GM18870 (cell line): ENCODE measurements at regions not wholly inside any gene's neighbourhood (a gene's known extent, or its start where the extent isn't known, plus 50 kb on each side); places are given as distances from the start of the nearest gene placed in this dataset.

Experiments
- ATAC-seq: cut with Tn5 transposase; IDR thresholded peaks from one replicate; pipeline ENCODE4 v1.9.1; 2021; ENCODE audit warnings: moderate library complexity; ENCODE audit not compliant: unreplicated experiment

DNA sequence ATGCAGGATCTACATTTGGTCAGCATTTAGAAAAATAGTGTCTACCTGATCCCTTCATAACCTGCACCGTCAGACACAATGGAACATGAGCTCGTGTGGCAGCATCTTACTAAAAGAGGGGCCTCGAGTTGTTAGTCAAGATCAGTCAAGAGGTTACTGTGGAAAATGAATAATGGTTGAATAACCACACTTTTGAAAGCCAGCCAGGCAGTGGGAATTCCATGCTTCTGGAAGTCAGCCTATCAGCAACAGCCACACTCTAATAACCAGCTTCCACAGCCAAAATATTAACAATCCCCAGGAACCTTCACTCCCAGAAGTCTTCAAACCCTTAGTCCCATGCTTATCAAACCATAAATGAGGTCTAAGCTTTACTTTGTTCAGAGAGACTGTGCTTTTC lies 234.3 kb downstream of the HS3ST1 start:
- no peak for ATAC-seq

DNA sequence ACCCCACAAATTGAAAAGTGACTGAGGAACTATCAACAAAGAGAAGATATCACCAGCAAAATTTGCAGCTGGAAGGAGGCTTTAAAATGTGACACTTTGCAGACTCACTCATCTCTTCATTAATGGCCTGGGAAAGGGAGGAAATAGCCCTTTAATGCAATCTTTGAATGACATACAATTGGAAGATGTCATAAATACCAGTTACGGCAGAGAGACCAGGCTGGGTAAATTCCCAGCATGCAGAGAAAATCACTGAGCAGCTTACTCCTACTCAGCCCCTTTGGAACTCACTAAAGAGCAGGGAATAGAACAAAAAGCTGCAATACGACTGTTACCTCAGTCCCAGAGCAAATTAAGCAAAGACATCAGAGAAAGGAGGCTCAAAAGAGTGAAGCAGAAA lies 238.9 kb downstream of the HS3ST1 start:
- no peak for ATAC-seq

DNA sequence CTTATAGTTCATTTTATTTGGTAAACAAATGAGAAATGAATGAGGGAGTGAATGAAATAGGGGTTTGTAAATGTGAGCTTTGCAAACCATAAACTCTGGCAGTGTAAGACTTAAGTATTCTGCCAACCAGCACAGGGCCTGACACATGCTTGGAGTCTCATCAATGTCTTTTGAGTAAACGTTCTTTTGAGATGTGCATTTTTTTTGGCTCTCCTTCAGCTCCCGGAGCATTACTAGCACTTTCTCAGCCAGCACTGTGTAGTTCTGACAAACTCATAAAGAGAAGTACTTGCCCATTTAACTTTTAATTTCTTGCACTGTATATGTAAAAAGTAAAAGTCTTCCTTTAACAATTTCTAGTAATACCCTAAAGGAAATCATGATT lies 245.3 kb downstream of the HS3ST1 start:
- no peak for ATAC-seq

DNA sequence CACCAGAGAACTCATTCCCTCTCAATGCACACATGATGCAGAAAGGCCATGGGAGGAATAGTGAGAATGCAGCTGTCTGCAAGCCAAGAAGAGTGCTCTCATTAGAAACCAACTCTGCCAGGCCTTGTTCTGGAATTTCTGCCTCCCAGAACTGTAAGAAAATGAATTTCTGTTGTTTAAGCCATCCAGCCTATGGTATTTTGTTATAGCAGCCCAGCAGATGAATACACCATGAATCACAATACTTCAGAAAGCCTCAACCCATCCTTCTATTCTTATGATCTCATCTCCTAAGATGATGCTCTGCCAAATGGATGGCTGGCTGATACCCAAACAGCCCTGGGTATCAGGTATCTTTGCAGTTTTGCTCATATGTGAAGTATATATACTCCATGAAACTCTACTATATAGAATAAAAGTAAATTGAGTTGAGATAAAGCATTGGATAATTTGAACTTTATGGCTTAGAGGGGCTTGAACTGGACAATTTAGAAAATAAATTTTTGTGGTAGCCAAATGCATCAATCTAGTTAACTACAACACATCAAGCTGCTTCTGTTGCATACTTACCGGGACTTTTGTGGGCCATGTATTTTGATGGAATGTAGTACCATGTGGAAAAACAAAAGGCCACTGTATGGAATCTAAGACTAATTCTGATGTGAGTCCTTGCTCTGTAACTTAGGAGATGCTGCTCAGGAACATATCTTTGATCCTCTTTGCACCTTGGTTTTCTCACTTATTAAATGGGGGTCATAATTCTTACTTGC lies 245.9 kb downstream of the HS3ST1 start:
- no peak for ATAC-seq

DNA sequence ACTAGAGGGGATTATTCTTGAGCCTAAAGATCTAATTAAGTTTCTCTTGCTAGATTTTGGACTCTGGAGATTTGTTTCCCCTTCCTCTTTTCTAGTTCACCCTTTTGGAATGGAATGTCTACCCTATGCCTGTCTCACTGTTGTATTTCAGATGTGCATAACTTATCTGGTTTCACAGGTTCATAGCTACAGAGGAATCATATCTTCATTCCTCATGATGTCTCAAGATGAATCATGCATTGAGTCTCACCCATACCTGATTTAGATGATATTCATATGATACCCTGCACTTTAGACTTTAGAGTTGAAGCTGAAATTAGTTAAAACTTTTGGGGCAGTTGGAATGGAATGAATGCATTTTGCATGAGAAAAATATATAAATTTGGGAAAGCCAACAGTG lies 246.7 kb downstream of the HS3ST1 start:
- no peak for ATAC-seq

DNA sequence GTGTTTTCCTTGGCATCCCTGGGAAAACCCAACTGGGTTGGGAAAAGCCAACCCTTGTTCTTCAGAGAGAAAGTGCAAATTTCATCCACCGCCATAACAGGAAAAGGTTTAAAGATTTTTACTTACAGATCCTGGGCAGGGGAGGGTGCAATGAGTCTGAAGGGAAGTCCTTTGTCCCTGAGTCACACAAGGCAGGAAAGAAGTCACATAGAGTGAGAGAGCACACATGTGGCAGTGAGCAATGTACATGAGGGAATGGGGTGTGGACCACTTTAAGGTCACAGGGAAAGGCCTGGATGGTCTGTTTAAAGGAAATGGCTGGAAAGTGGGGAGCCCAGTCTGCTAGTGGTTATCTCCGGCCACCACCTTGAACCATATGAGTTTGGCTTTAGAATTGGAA lies 248.9 kb downstream of the HS3ST1 start:
- ATAC-seq = no peak

DNA sequence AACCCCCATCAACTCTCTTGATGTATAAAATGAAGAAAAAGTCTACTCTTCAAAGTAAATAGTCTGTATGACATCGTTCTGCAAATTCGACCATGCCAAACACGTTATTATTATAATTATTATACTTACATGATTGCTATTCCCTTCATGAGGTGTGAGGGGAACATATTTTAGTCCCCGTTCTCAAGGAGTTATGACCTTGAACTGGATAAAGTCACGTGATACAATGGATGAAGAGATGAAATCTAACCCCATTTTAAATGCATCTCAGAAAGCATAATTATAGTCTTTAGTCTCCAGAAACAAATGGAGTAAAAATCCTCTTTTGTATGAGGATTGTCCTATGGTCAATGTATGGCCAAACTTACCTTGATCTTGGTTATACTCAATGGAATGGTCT lies 250.3 kb downstream of the HS3ST1 start:
- ATAC-seq = no peak

DNA sequence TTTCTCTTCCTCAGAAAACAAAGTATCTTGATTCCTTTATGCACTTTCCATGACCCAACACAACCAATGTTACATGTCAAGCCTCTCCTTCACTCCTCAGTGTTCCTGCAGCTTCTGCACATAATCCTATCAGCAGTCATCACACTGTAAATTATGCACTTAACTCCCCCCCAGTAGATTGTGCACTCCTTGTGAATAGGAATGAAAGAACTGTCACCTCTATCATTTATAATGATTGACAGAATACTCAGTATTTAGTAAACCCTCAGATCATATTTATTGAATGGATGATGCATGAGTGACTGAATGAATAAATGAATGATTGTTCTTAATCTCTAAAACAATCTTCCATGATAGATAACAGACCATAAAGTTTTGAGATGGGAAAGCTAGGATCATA lies 253.3 kb downstream of the HS3ST1 start:
- ATAC-seq = no peak

DNA sequence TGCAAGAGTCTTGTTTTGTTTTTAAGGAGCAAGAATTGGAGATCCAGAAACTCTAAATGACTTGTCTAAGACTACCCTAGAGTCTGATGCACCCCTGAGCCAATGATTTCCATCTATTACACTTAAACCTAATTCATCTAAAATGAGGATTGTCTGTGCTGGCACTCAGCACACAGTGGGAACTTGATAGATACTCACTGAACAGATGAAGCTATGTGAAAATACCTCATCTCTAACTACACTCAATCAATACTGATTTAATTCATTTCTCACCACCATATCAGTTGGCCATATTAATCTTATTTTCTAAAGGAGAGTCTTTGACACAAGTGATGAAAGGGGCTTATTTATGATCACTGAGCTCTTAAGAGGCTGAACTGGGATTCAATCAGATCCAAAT lies 262.1 kb downstream of the HS3ST1 start:
- no peak for ATAC-seq

DNA sequence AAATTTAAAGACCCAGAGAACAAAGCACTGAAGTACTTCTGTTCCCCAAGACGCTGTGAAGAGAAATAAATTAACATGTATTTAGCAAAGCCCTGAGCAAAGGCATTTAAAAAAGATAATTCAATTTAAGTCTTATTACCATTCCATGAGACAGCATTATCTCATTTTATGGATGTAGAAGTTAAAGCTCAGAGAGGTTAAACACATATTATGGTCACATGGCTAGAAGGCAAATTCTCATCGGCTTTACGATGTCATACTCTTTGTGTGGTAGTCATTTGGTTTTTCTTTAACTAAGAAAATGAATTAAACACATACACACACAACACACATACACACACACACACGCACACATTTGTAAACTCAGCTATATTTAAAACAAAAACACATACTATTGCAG lies 262.7 kb downstream of the HS3ST1 start:
- no peak for ATAC-seq

DNA sequence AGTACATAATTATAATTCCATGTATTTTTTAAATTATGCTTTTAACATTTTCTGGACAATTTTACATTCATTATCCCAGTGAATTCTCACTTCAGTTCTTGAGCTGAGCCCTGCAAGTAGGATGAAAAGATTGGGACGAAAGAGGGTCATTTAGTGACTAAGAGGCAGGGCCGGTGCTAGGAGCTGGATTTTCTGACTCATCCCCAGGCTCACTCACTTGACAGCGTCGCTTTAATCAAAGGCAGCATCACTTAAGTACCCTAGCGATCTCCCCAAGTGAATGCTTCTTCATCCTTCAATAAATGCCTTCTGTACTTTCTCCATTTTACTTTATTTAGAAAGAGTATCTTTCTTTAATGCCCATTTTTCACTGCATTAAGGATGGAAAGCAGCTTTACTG lies 263.6 kb downstream of the HS3ST1 start:
- ATAC-seq = no peak

DNA sequence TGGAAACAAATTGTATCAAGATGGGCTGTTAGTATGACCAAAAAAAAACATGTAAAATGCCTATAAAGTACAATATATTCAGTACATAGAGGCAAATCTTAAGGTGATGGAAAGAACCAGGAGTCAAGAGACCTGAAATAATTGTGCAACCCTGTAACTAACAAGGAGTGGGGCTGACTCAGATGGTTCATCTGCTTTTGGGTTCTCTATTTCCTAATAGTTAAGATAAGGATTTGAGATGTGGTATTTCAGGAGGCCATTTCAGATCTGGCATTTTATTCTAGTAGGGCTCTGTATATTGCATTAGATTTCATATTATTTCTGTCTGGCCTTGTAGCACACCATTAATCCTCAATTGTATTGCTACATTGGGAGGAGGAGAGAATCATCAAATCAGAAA lies 268.4 kb downstream of the HS3ST1 start:
- ATAC-seq = no peak

DNA sequence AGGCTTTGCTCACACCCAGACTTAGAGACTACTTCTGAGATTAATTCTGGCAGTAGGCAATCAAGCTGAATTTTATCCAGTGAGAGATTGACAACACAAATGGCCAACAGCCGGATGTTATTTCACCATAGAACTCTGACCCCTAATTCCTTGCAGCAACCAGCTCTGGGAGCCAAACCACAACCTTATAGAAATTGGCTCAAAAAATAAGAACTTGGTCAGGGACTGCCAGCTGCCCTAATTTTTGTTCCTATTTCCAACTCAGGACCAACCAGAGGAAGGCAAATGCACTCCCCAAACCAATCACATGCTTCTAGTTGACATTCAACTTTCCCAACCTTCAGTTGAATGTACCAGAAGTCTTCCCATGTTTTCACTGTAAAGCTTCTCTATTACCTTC lies 269.7 kb downstream of the HS3ST1 start:
- ATAC-seq = no peak

DNA sequence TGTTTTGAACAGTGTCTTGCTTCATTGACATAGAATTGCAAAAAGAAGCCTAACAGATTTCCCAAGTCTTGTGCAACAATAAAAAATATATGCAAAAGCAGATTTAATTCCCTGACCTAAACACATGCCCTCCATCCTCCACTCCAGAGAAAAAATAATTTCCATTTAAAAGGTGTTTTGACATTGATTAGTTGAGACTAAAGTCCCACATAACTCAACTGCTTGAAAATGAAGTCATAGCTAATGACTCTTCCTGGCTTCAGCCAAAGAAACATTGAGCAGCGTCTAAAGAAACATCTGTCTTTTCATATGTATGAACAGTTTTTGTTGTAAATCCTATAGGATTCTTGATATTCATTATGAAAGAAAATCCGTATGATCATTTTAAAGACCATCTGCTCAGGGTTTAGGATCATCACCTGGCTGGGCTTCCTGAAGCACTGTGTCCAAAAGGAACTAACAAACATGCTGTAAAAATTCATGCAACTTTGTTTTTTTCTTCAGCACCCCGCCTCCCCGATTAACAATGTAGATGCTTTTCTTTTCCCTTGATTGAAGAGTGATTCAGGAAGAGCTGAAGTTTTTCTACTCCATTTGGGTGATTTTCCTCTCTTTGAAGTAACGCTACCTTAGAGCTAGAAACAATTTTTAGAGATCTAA lies 273.4 kb downstream of the HS3ST1 start:
- ATAC-seq = no peak

DNA sequence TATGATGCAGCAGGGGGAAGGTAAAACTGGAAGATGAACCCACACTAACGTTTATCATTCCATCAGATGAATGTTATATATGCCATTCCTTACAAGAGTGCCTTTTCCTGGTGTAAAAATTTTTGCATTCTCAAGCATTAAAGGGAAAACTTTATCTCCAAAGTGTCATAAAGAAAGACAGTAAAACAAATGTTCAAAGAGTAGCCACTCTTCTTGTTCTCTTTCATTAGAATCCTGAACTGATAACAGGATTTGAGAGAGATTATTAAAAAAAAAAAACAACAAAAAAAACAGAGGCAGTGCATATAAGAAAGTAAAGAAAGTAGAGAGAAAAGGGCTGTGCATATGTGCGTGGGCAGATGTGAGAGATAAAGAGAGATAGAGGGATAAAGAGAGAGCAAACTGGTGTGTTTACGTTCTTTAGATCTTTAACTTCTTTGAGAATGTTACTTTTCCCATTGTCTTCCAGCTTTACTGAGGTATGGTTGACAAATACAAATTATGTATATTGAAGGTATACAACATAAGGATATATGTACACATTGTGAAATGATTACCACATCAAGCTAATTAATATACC lies 275.4 kb downstream of the HS3ST1 start:
- no peak for ATAC-seq

DNA sequence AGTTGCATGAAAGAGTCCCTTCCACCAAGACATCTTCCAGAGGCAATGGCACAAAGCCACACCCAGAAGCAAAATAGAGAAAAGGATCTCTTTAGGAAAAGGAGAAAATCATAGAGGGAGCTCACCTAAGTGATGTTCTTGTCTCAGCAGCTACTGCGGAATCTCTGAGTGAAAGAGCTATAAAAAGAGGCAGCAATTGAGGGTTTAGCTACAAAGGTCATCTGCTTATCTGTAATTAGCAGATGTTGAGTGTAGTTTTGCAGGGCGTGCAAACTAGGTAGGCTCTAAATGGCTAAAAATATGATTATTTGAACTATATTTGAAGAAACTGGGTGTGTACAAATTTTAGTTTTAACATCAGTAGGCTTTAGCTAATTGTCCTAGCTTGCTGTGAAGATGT lies 276.0 kb downstream of the HS3ST1 start:
- no peak for ATAC-seq

DNA sequence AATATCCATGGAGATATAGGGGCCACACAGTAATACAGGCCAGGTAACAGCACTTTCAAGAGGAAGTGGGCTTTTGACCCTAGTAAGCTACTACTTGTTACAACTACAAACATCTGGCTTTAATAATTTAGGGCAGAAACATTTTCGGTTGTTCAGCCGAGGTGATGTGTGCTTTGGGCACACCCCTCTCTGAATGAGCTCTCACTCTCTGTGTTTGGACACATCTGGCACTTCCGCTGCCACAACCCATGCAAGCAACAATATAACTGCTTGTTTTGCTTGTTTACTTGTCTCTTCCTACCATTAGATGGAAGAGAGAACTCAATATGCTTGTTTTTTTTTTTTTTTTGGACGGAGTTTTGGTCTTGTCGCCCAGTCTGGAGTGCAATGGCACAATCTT lies 277.2 kb downstream of the HS3ST1 start:
- ATAC-seq = no peak

DNA sequence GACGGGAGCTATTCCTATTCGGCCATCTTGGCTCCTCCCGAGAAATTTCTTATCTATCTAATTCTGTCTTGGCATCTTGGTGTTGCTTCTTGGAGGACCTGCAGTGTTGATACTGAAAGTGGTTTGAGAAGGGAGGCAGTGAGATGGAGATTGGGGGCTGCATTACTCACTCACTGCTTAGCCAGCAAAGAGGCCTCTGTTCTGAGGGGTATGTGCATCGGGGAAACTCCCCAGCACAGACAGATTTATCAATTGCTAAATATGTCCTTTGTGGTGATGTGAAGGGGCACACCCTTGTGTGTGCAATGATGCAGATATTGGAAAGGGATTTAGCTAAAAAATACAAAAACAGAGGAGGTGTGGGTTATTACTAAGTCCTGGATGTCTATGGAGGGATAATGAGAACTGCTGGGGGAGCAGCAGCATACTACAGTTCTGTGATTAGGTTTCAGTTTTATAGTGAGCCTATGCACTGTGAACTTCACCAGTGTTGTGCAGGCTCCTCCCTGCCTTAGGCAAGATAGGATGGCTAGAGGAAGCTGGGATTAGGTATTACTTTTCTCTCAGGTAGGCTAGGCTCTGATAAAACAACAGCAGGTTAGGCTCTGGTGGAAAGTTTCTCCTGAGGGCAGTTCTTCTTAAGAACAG lies 279.0 kb downstream of the HS3ST1 start:
- no peak for ATAC-seq

DNA sequence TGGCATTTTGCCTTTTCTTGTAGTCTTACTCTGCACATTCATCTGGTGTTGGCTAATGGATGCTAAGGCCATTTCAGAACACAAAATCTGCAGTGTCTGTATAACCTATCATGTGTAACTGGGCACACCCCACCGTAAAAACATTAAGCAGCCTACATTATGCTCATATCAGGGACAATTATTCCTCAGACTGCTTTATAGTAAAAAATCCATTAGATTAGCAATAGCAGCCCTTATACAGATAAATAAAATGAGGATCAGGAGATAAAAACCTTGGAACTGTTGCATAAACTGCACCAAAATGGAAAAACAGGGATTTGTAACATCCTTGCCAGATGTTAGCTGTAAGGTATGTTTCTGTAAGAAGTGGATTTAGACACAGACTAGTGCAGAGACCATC lies 288.8 kb downstream of the HS3ST1 start:
- ATAC-seq = no peak

DNA sequence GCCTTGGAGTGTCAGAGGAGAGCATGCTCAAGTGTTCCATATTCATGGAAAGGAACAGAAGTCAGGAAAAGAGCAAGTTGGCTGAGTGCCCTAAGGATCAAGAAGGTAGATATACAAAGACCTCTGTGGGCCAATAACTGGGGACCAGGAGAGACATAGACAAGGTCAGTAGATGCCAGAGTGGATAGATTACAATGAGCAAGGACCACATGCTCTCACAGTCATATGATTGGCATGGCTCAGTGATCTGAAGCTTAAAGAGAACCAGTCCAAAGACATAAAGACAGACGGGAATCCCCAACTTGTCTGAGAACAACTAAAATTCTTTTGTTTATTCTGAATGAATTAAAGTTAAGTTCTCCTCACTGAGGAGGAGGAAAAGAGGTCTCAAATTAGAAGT lies 289.7 kb downstream of the HS3ST1 start:
- no peak for ATAC-seq

DNA sequence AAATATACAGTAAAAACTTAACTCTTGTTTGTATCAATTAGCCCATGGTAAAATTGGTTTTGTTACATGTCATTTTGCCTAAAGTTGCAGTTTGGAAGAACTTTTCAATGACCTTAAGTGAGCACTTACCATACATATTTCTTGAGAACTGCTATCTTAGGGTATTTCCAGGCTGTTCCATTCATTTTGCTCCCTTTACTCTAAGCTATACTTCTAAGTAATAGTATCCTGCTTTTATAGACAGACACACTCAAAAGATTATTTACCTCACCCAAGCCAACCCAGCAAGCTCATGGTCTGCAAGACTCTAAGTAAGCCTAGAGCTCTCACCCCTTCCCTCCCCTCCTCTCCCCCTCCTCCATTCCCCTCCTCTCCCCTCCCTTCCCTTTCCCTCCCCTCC lies 294.0 kb downstream of the HS3ST1 start:
- no peak for ATAC-seq

DNA sequence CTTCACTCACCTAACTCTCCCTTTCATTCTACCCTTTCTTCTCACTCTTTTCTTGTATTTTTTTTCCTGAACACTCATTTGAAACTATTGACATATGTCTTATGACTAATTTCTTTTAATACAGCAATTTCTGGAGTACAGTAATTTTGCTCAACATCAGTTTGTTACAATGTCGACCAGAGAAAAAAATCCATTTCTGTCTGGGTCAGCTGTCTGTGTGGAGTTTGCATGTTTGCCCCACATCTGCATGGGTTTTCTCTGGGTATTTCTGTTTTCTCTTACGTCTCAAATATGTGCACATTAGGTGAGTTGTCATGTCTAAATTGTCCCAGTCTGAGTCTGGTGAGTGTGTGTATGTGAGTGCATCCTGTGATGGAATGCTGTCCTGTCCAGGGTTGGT lies 294.8 kb downstream of the HS3ST1 start:
- ATAC-seq = no peak
